ENCODE measurements at regions not wholly inside any gene's neighbourhood (a gene's known extent, or its start where the extent isn't known, plus 50 kb on each side); places are given as distances from the start of the nearest gene placed in this dataset.

- no peaks in the 10 kb centered on the region for H3K36me3 ChIP-seq (replicated peaks in 1 of 2)
- DNase-seq, result no peak
- intact Hi-C loops (cut with DNase I), result no loop called here
- no peaks in the 10 kb centered on the region for H3K9me3 ChIP-seq (replicated peaks in 1 of 3)
- H3K4me1 ChIP-seq (replicated peaks in 1 of 2), result no peaks in the 10 kb centered on the region
- H3K27me3 ChIP-seq, result no peaks in the 10 kb centered on the region
- WGBS, 4 donors, result 72 to 96% (median 83%) methylated on average over 3 of the region's 3 CpGs
- TF ChIP-seq CTCF (IDR thresholded peaks at IDR 0.05), result no peak
- TF ChIP-seq POLR2A (IDR thresholded peaks at IDR 0.05), result no peak
- H3K4me3 ChIP-seq, result no peak overlapping the region
- no peak overlapping the region for H3K27ac ChIP-seq
Measured at GRCh38 chr13:104996022-104996421, 1539.4 kb downstream of the EFNB2 start.

- WGBS, 4 donors, result 69 to 77% (median 76%) methylated on average over 3 of the region's 3 CpGs
- H3K36me3 ChIP-seq (replicated peaks in 1 of 2), result no peaks in the 10 kb centered on the region
- H3K4me1 ChIP-seq (replicated peaks in 1 of 2), result no peaks in the 10 kb centered on the region
- DNase-seq, result no peak
- intact Hi-C loops (cut with DNase I), result no loop called here
- H3K4me3 ChIP-seq, result no peak overlapping the region
- no peaks in the 10 kb centered on the region for H3K27me3 ChIP-seq
- no peaks in the 10 kb centered on the region for H3K9me3 ChIP-seq (replicated peaks in 1 of 3)
- no peak for TF ChIP-seq POLR2A (IDR thresholded peaks at IDR 0.05)
- no peak for TF ChIP-seq CTCF (IDR thresholded peaks at IDR 0.05)
- no peak overlapping the region for H3K27ac ChIP-seq
Measured at GRCh38 chr13:104993708-104994107, 1541.8 kb downstream of the EFNB2 start.

- H3K27me3 ChIP-seq, result no peaks in the 10 kb centered on the region
- H3K4me3 ChIP-seq, result no peak overlapping the region
- no peak for DNase-seq
- H3K27ac ChIP-seq, result no peak overlapping the region
- no peaks in the 10 kb centered on the region for H3K36me3 ChIP-seq (replicated peaks in 1 of 2)
- TF ChIP-seq CTCF (IDR thresholded peaks at IDR 0.05) (no peak), POLR2A (IDR thresholded peaks at IDR 0.05) (no peak)
- intact Hi-C loops (cut with DNase I), result no loop called here
- H3K9me3 ChIP-seq (replicated peaks in 1 of 3), result no peaks in the 10 kb centered on the region
- 79 to 91% (median 86%) methylated on average over 5 of the region's 5 CpGs for WGBS, 4 donors
- peaks cover 0 to 6% of the 10 kb centered on the region in 2 donors for H3K4me1 ChIP-seq (replicated peaks in 1 of 2)
Measured at GRCh38 chr13:104987621-104988020, 1547.8 kb downstream of the EFNB2 start.

- H3K27ac ChIP-seq, result peak overlapping the region in 1 of 5 donors; percentile 5
Measured at GRCh38 chr13:104984296-104984818, 1551.1 kb downstream of the EFNB2 start.

More at GRCh38 chr13:104984296-104984818, 1551.1 kb downstream of the EFNB2 start:
- 9 to 13% (median 12%) methylated on average over 2 of the region's 2 CpGs for WGBS, 4 donors
- Histone ChIP-seq H3K9me3 (replicated peaks in 1 of 3) (no peaks in the 10 kb centered on the region), H3K4me1 (replicated peaks in 1 of 2) (peaks cover 0 to 6% of the 10 kb centered on the region in 2 donors), H3K27me3 (no peaks in the 10 kb centered on the region), H3K36me3 (replicated peaks in 1 of 2) (no peaks in the 10 kb centered on the region), H3K4me3 (no peak overlapping the region)
- peak in 5 of 7 donors; percentile 25 to 62 (median 48) for DNase-seq
- intact Hi-C loops (cut with DNase I), result no loop called here
- TF ChIP-seq POLR2A (IDR thresholded peaks at IDR 0.05), result no peak
- no peak for TF ChIP-seq CTCF (IDR thresholded peaks at IDR 0.05)
